ENCODE measurements at regions not wholly inside any gene's neighbourhood (a gene's known extent, or its start where the extent isn't known, plus 50 kb on each side); places are given as distances from the start of the nearest gene placed in this dataset.
A peak's percentile ranks its signal among the peaks of the same experiment; 100 is the strongest.
"Not testable (repeated sequence)": the region's sequence is repeated elsewhere in the genome, so short reads cannot be mapped to it uniquely, and the experiment has no call there.

- DNase-seq = no peak
- in situ Hi-C loops (cut with MboI; ENCODE audit: low pct_unique_long_range_greater_than_20kb, low sequenced_read_pairs) = no loop called here
Observed at GRCh38 chr2:64814007-64814406, 160.3 kb upstream of the SERTAD2 start.

DNA sequence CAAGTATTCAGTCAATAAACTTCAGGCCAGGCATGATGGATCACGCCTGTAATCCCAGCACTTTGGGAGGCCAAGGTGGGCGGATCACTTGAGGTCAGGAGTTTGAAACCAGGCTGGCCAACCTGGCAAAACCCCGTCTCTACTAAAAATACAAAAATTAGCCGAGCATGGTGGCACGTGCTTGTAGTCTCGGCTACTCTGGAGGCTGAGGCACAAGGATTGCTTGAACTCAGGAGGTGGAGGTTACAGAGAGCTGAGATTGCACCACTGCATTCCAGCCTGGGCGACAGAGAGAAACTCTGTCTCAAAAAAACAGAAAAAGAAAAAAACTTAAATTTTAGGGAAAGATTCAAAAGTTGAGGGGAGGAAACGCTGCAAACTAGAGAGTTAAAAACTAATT, 162.8 kb upstream of the SERTAD2 start:
- DNase-seq; in situ Hi-C loops (cut with MboI; ENCODE audit: low pct_unique_long_range_greater_than_20kb, low sequenced_read_pairs): not testable (repeated sequence)

GRCh38 chr2:64817453-64817852, 163.7 kb upstream of the SERTAD2 start:
- in situ Hi-C loops (cut with MboI; ENCODE audit: low pct_unique_long_range_greater_than_20kb, low sequenced_read_pairs) = no loop called here
- DNase-seq = no peak

DNA sequence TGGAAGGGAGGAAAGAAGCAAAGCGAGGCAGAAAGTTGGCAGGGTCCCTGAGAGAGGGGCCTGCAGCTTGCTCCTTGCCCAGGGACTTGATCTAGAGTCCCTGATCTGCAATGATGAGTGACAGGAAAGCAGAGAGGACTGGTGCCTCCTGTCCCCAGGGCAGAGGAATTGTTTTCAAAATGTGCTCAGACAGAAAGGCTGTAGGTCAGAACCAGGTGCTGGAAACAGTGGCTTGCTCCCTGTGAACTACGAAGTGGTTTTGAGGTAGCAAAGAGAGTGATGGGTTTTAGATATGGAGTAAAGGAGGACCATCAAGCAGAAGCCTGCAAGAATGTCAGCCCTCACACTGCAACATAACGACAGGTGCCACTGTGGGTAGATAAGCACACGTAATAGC, 164.9 kb upstream of the SERTAD2 start:
- in situ Hi-C loops (cut with MboI; ENCODE audit: low pct_unique_long_range_greater_than_20kb, low sequenced_read_pairs) = no loop called here
- DNase-seq = no peak

DNA sequence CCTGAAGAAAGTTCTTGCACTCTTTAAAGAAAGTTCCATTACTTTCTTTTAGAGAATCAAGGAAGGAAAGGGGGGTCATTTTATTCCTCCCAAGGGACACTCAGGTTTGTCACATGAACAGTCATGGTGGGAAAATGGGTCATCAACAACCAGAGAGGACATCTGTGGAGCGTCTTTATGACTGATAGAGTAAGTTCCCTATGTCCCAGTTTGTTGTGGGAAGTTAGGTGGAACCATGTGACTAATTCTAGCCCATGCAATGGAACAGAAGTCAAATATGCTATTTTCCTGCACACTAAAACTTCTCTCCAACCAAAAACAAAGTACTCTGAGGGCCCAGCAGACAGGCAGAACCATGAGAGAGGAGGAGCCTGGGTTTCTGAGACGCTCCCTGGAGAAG, 165.6 kb upstream of the SERTAD2 start:
- DNase-seq = no peak
- in situ Hi-C loops (cut with MboI; ENCODE audit: low pct_unique_long_range_greater_than_20kb, low sequenced_read_pairs) = no loop called here

GRCh38 chr2:64819774-64820688, 166.3 kb upstream of the SERTAD2 start:
- in situ Hi-C loops (cut with MboI; ENCODE audit: low pct_unique_long_range_greater_than_20kb, low sequenced_read_pairs) = no loop called here
- peak; percentile 49 for DNase-seq

DNA sequence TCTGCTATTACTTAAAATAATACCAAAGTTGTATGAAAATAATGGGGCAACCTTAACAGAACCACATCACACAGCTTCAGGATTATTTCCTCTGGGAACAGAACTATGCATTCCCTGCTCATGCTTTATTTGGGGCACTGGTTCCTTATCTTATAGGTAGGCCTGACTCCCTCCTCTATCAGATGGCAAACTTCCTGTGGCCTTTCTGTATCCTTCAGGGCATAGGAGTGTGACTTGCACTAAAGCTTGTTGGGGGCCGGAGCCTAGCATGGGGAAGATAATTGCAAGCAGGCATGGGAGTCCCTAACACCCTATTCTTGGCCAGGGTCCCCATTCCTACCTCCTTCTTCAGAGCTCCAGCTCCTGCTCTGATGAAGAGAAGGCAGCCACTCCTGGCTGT, 167.2 kb upstream of the SERTAD2 start:
- DNase-seq = no peak
- in situ Hi-C loops (cut with MboI; ENCODE audit: low pct_unique_long_range_greater_than_20kb, low sequenced_read_pairs) = no loop called here

- DNase-seq = no peak
- in situ Hi-C loops (cut with MboI; ENCODE audit: low pct_unique_long_range_greater_than_20kb, low sequenced_read_pairs) = no loop called here
Observed at GRCh38 chr2:64823794-64824193, 165.4 kb upstream of the SLC1A4 start.

DNA sequence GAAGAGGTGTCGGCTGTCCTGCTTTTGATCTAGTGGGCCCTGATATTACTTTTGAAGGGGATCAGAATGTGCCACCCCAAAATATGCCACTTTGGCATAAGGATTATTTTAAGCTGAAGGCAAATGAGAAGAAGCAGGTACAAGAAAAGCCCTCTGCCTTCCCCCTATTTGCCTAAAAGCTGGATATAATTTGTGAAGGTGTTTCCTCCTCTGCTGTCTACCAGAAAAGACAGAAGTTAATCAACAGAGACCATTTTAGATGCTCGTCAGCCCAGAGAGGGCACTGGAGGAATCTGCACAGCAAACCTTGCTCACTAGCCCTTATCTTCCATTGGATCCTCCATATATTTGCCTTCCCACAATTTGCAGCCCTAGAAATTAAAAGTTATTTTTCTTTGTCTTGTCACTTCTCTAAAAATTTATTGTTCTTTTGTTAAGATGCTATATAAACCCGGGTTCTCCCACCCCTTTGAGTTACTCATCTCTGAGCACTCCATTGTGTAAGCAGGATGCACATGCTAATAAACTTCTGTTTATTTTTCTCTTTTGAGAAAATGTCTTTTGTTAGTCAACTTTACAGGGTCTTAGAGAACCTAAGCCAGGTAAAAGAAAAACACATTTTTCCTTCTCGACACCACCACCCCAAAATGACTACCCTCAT, 163.2 kb upstream of the SLC1A4 start:
- DNase-seq = no peak
- in situ Hi-C loops (cut with MboI; ENCODE audit: low pct_unique_long_range_greater_than_20kb, low sequenced_read_pairs) = no loop called here

DNA sequence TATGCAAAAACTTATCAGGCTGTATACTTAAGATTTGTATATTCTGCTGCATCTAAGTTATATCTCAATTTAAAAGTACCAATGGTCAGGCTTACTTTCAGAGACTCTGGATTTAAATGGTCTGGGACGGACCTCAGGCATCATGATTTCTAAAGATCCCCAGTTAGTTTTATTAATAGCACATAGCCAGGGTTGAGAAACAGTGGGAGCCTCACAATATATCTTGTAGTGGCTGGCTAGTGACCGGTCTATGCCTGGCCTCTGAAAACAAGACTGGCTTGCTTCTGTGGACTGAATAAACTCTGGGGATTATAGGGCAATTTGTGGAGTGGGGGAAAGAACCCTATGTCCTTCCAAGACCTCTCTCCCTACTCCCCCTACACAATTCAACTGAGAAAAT, 162.5 kb upstream of the SLC1A4 start:
- in situ Hi-C loops (cut with MboI; ENCODE audit: low pct_unique_long_range_greater_than_20kb, low sequenced_read_pairs) = no loop called here

DNA sequence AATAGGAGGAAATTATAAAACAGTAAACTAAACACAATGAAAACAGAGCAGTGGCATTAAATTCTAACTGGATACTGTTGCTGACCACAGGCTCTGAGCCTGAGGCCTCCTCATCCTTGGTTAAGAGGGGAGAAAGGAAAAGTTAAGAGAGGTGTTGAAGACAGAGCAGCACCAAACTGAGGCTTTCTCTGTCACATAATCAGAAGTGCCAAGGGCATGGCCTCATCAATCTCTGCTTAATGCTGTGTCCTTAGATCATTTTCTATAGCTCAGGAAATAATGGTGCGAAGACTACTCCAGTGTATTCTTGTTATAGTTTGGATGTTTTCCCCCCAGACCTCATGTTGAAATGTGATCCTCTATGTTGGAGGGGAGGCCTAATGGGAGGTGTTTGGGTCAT, 160.9 kb upstream of the SLC1A4 start:
- in situ Hi-C loops (cut with MboI; ENCODE audit: low pct_unique_long_range_greater_than_20kb, low sequenced_read_pairs) = no loop called here
- DNase-seq = no peak

More for the DNA sequence above, 162.5 kb upstream of the SLC1A4 start:
- DNase-seq = no peak

DNA sequence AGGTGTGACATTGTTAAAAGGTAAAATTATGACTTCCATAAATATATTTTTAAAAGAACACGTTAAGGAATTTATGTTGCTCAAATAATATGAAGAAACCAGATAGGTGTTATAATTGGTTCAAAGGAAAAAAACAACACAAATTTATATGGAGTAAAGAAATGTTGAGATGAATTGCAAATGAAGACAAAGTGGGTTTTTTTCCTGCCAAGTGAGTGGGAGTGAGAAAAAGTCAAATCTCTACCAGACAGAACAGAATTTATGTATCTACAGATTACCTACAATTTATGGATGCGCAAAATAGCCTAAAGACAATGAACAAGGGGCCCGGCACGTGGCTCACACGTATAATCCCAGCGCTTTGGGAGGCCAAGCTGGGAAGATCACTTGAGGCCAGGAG, 159.7 kb upstream of the SLC1A4 start:
- DNase-seq = no peak
- in situ Hi-C loops (cut with MboI; ENCODE audit: low pct_unique_long_range_greater_than_20kb, low sequenced_read_pairs) = no loop called here

GRCh38 chr2:64831134-64831976, 157.8 kb upstream of the SLC1A4 start:
- in situ Hi-C loops (cut with MboI; ENCODE audit: low pct_unique_long_range_greater_than_20kb, low sequenced_read_pairs) = no loop called here
- DNase-seq = peak; percentile 92

DNA sequence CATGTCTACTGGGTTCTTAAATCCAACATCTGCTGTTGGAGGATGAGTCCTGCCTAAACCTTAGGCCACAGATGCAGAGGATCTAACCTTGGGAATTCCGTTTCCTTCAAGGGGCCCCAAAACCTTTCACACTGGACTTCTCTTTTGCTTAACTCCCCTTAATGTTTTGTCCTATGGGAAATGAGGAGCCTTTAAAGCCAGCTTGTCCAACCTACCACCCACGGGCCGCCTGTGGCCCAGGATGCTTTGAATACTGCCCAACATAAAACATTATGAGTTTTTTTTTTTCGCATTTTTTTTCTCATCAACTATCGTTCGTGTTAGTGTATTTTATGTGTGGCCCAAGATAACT, 157.2 kb upstream of the SLC1A4 start:
- DNase-seq = no peak
- in situ Hi-C loops (cut with MboI; ENCODE audit: low pct_unique_long_range_greater_than_20kb, low sequenced_read_pairs) = no loop called here

- DNase-seq = no peak
- in situ Hi-C loops (cut with MboI; ENCODE audit: low pct_unique_long_range_greater_than_20kb, low sequenced_read_pairs) = no loop called here
Observed at GRCh38 chr2:64832936-64833335, 156.3 kb upstream of the SLC1A4 start.

DNA sequence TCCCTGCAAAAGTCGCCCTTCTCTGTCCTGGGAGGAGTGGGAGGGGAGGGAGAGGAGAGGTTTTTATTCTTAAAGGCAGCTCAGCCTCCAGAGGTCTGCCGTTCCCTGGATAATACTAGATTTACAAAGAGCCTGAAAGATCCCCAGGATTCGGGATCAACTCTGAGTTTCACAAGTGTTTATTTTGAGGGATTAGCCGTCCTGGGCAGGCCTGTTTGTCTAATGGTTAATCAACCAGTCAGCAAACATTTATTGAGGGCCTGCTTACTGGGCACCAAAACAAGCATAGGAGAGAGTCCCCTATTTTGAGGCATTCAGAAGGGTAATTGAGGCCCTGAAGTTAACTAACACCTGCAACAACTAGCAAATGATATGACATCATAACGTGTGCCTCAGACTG, 152.6 kb upstream of the SLC1A4 start:
- in situ Hi-C loops (cut with MboI; ENCODE audit: low pct_unique_long_range_greater_than_20kb, low sequenced_read_pairs) = no loop called here
- no peak for DNase-seq

DNA sequence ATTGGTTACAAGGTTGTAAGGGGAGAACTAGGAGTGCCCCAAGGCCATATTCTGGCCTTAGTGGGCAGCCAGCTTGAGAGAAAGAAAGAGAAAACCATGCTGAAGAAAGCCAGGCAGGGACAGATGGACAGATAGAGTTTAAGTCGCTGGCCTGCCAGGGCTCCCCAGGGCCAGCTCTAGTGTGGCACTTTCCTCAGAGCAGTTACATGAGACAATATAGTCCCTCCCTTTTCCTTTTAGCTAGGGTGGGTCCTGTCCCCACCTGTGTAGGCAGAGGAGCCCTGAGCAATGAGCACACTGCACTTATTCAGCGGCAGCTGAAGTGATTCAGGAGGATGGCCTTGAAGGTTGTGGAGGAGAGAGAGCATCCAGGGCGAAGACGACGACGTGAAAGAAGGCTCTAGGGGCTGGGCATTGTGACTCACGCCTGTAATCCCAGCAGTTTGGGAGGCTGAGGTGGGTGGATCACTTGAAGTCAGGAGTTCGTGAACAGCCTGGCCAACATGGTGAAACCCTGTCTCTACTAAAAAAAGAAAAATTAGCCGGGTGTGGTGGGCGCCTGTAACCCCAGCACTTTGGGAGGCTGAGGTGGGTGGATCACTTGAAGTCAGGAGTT, 152.0 kb upstream of the SLC1A4 start:
- no peak for DNase-seq
- in situ Hi-C loops (cut with MboI; ENCODE audit: low pct_unique_long_range_greater_than_20kb, low sequenced_read_pairs) = no loop called here

DNA sequence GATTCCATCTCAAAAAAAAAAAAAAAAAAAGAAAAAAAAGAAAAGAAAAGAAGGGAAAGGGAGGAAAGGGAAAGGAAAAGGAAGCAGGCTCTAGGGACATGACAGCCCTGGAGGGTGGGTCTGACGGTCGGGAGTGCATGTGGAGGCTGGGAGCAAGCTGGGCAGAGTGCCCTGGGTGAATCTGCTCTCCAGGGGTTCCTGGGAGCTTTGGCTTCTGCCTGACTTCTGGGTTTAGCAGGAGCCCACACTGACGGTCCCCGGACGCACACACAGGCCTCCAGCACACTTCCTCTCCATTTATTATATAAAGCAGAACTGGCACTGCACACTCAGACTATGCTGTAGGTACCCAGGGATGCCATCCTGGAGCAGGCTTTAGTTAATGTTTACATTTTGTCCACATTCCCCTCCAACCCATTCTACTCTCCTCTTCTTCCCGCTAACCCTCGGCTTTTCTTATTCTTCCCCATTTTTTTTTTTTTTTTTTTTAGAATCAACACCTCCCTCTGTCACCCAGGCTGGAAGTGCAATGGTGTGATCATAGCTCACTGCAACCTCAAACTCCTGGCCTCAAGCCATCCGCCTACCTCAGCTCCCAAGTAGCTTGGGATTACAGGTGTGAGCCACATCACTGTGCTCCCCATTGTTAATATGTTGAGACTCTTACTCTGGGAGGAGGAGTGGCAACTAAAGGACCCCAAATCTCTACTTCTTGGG, 151.1 kb upstream of the SLC1A4 start:
- DNase-seq = peak; percentile 47
- in situ Hi-C loops (cut with MboI; ENCODE audit: low pct_unique_long_range_greater_than_20kb, low sequenced_read_pairs) = no loop called here

DNA sequence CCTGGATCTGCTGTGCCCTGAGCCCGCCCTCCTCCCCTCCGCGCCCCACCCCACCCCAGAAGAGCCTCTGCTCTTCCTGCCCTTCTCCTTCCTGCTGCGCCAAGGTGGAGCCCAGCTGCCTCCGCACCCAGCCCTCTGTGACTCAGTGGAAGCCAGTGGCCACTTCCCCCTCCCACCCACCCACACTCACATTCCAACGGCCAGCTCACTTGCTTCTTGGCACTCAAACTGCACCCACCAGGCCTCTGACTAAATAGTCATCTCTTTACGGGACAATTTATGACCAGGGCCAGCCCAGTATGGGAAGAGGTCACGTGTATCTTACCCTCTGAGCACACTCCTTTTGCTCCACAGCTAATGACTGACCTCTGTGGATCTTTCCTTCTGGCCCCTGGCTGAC, 150.4 kb upstream of the SLC1A4 start:
- in situ Hi-C loops (cut with MboI; ENCODE audit: low pct_unique_long_range_greater_than_20kb, low sequenced_read_pairs) = no loop called here
- no peak for DNase-seq

Data from KBM-7 (cell line).